OCI-M2 (cell line): ENCODE measurements at regions not wholly inside any gene's neighbourhood (a gene's known extent, or its start where the extent isn't known, plus 50 kb on each side); places are given as distances from the start of the nearest gene placed in this dataset.

ENCODE experiments used
- DNase-seq: peaks from one replicate; lab custom pipeline; 2025; ENCODE audit not compliant: unreplicated experiment; lab: John Stamatoyannopoulos, UW

DNA sequence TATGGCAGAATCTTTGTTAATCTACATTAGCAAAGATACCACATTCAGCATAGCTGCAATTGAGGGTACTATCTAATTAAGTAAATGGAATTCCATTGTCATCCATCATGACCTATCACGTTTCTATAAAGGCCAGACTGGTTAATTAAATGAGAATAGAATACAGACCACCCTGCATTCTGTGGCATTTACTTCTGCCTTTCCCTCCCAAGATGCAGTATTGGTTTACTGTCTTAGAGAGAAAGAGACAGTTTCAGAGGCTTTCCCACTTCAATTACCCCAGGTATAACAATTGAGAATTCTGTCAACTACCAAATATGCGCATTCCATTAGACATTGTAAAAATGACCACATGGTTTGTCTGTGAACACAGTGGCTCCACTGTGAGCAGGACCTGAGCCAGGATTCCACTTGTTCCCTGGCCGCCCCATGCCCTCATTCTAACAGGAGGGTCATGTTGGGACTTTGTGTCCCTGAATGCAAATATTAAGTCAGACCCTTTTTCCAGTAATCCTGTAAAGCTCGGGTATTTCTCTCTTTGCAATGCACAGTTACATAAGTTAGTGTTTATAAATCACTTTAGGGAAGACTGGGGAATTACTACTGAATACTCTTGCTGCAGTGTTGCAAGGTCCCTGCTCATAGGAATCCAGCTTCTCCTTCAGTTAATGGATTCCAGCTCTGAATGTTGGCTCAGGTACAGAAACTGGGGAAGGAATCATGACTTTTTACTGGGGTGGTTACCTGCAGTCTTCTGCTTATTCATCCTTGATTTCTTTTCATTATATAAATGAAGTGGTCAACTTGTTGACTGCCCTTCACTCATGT is 261.0 kb downstream of the PDGFC start:
- no peak for DNase-seq

DNA sequence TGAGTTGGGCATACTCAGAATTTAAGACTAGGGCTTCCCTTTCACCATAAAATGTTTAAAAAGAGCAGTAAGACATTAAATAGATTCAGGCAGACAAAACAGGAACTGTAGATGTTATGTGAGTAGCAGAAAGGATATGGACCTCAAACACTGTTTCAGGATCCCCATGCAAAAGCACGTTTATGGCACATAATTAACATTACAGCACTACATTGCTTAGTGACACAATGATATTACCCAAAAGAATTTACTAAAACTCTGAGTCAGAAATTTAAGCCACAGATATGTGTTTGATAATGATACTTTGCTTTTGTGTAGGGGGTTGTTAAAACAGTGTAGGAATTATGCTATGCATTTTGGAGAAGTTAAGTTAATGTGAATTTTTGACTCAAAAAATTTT is 266.3 kb downstream of the PDGFC start:
- DNase-seq, result no peak

DNA sequence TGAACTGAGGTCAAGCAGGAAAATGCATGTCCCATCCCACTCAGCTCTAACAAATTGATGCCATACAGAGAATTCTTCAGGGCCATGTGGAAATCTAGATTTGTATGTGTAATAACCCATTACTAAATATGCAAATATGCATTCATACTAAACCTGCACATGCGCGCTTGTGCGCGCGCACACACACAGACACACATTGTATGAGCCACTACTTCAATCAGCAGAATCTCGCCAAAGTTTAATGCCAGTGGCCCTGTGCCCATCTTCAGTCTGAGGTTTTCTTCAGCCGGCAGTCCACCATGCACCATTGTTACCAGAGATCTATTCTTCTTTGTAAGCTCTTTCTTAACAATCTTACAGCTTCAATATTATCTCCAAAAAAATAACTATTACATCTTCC is 276.4 kb downstream of the PDGFC start:
- no peak for DNase-seq

DNA sequence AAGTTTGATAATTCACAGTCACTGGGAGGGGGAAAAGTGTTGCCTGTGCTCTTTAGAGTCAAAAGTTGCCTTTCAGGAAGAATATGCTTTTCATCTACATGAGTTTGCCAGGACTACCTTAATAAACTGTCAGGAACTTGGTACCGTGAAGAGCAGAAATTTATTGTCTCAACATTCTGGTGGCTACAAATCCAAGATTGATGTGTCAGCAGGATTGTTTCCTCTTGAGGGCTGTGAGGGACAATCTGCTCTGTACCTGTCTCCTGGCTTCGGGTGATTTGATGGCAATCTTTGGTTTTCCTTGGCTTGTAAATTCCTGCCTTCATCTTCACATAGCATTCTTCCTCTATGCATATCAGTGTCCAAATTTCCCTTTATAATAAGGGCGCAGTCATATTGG is 277.2 kb downstream of the PDGFC start:
- DNase-seq, result no peak

DNA sequence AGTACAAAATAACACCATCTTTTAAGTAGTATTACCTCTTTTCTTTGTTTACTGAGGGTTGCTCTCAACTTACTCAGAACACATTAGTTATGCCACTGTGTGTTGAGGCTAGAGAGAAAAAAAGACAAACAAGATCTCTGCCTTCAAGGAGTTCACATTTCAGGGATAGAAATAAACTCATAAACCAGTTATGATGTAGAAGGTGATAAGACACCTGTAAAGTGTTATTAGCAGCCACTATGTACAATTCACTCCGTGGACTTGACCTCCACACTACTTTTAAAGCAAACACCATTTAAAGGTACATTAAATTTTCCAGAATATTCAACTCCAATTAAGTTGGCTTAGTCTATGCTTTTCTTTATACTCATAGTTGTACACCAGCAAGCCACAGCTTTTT is 278.0 kb downstream of the PDGFC start:
- DNase-seq, result no peak

DNA sequence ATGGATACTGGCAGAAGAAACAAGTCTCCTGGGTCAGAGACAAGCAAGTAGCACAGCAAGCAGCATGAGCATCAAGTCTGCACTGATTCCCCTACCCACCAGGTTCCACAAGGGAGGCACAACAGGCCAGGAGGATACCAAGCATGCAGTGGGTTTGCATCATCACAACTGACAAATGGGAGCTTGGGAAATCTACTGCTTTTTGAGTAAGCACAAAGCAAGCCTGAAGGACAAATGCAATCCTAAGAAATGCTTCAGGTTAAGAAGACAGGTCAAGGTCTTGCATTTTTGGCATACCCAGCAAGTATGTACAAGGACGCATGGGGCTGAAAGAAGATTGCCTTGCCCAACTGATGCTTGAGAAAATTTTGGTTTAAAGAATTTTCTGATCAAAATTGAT is 279.6 kb downstream of the PDGFC start:
- no peak for DNase-seq

DNA sequence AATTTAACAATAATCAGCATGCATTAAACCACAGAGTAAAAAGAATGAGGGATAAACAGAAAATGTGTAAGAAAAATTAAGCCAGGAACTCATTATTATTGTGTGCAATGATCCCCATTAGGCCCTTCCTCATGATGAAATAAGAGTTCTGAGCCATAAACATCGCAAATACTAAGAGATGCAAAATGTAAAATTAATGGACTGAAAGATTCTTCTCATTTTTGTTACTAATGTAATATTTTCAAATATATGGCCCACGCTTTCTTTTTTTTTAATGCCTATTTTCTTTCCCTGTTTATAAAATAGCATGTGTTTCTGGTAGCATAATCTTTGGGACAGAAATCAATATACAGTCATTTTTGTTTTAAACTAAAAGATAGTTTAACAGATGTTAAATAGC is 281.0 kb downstream of the PDGFC start:
- no peak for DNase-seq

DNA sequence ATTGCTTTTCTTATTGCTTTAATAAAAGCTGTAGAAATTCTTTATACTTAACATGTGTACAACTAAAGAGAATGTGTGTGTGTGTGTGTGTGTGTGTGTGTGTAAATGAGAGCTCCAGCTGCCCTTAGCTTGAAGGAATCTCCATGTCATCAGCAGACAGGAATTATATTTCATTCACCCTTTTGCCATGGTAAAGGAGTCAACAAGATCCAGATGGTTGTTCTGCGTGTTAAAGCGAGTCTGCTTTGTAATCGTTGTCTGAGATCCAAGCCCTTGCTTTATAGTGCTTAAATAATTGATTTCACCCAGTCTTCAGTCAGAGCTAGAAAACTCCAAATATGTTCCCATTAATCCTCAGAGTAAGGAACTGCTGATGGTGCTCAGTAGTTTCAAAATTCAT is 285.5 kb downstream of the PDGFC start:
- no peak for DNase-seq

DNA sequence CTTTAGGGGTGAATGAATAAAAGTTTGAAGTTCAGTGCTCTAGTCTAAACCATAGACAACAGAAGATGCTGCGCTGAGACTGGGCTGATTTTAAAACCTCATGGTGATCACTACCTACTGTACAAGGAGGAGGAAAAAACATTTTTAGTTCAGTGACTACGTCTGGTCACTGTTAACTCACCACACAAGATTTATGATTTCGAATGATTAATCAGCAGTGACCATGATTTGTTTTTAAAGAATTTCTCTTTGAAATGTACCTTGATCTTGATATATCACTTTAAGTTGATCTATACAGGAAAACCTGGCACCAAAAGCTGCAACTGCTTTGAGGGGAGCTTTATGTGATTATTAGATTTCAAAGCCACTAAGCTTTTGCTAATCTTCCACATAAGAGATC is 286.3 kb downstream of the PDGFC start:
- DNase-seq, result no peak

DNA sequence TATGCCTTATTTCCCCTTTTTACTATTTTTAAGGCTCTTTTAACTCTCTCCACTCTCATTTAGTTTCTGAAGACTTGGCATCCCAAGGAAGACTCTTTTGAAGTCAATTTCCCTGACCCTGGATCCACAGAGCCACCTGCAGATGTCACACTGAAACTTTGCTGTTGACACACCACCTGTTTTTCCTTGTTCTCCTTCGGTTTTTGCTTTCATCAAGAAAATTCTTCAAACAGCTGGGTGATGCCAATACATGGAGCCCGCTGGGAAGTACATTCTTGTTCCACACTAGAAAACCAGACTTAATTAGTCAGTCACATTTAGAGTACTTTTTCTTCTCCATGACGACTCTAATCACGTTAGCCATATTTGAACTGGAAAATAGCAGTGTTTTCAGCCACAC is 293.9 kb downstream of the PDGFC start:
- DNase-seq, result no peak

DNA sequence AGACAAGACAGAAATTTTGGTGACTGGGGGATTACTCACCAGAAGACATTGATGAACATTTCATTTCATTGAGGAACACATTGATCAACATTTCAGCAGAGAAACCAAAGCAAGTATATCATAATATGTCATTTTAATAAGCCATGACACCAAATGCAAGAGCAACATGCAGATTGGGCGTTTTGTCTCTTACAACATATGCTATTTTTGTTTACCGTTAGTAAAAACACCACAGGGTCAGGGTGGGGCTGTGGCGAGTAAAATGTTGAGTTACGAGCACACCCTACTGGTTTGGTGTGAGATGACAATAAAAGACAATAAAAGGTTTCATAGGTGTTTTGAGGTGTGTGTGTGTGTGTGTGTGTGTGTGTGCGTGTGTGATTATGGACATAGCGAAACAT is 294.5 kb downstream of the PDGFC start:
- no peak for DNase-seq

DNA sequence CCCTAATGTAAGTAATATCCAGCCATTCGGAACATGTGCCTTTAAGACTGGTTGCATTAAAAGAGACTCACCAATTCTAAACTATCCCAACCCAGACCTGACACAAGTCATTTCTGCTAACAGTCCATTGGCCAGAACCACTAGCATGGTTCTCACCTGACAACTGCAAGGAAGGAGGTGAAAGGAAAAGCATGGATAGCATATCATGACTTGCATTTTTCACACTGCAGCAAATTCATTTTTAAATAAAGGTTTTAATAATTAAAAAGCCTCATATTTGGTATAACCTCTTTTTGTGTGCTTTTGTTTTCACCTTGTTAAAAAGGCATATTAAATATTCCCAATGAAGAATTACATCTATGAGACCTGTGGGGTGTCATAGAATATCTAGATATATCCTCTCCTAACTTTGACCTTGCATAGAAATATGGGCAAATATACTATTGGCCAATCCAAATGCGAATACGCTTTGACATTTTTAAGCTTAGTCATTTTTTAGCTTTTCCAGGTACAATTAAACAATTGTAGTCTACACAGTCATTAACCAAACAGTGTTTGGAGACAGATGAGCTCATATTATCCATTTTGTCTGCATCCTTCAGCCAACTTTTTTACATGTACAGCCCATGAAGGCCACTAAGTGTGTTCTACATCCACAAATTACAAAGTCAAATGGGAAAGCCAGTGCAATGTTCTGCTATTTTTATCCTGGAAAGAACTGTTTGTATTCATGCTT is 295.3 kb downstream of the PDGFC start:
- DNase-seq, result no peak

DNA sequence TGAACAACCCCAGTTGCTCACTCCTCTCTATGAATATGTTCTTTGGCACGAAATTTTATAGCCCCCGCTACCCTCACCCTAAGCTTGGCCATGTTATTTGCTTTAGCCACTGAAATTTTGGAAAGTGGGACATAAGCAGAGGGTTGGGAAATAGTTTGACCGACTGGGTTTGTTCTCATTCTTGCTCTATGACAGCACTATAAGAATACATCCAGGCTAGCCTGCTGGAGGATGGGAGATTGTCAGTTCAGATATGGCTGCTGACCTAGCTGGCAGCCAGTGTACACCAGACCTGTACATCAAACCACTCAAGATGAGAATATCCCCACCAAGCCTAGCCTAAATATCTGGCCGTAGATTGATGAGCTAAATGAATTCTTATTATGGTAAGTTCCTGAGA is 298.1 kb downstream of the PDGFC start:
- no peak for DNase-seq

DNA sequence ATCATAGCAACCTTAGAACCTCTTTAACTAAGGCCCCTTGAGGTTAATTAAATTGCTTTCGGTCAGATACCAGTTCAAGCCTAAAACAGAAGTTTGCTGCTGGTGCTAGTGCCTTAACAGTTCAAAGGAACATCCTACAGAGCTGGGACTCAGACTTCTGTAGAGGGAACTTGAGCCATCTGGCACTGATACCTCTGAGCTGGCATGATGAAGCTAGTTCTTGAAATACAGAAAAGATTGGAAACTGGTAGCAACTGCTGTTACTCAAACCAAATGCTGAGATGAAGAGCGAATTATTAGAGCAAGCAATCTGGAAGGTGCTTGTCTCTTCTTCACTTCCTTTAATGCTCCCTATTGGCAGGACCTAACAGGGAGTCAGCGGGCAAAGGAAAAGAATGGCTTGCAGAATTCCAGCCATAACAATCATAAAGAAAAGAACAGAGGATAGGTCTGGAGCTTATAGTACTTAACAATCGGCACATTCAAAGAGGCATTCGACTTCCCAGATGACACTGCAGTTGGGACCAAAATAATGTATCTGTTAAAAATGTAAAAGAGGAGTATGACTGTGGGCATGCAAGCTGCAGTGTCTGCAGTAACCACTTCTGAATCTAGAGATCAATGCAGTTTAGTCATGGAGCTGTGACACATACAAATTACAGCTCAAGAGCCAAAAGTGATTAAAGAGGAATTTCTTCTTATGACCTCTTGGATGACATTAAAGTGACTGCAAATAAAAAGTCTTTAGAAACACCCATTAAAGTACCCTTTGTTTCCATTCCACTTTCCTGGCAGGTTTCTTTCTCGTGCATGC is 298.9 kb downstream of the PDGFC start:
- DNase-seq, result no peak

DNA sequence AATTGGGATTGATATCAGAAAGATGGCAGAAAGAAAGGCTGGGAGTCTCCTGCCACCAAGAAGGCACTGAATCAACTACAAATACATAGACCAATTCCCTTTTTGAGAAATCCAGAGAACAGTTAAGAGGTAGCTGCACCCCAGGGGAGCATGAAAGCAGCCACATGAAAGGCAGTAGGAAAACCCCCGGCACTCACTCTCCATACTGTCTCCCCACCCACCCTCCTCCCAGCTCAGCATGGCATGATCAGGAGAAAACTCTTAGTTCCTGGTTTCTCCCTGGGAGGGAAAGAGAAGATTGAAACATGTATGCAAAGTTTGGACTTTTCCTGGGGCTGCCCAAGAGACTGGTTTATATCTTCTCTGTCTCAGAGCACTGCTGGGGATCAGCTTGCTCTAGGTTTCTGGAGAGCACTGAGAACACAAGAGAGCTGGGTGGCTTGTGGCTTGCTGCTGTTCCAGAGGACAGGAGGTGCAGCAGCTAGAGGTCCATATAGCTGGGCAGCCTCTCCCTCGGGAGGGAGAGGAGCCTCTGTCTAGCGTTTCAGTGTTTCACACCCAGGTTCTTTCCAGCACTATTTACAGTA is 305.7 kb downstream of the PDGFC start:
- DNase-seq, result no peak

DNA sequence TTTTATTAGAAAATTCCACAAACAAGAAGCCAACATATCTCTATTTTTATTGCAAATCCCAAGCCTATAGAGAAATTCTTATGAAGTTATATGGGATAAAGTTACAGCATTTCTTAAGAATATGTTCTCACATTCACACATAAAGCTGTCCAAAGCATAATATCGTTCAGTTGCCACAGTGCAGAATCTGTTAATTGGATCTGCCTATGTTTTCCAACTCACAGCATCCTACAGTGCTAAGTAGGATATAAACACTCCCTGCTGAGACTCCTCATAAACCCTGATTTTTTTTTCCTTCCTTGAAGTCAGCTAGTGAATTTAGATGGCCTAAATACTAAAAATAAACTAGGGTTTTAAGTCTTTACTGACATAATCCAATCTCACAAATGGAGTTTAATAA is 307.9 kb downstream of the PDGFC start:
- no peak for DNase-seq

DNA sequence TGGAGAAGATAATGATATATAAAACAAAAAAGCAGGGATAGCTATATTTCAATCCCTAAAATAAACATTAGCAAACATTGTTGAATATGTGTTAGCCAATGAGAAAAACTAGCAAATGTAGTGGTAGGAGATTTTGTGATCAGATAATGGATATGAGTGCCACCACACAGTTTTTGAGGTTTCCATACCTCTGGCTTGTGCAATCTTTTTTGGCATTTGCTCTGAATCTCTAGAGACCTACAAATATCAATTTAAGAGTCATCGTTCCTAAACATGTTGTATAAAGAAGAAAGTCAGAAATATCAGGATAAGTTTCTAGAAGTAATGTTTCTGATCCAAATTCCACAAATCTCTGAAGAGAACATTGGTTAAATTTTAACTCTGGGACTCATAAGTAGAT is 308.7 kb downstream of the PDGFC start:
- DNase-seq, result no peak

DNA sequence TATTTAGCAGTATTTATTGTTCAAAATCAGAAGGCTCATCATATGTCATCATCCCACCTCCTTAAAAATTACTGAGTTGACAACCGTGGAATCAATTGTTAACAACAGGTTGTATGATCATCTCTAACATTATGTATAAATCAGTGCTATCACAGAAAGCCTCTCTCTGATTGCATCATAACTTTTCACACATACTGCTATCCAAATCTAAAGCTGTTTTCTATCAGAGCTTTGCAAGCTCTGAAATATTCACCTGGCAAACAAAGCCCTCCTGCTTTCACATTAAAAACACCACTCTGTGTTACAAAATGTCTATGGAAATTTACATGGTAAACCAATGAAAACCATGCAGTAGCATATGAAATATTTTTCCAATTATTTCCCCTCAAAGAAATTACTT is 310.0 kb downstream of the PDGFC start:
- no peak for DNase-seq

DNA sequence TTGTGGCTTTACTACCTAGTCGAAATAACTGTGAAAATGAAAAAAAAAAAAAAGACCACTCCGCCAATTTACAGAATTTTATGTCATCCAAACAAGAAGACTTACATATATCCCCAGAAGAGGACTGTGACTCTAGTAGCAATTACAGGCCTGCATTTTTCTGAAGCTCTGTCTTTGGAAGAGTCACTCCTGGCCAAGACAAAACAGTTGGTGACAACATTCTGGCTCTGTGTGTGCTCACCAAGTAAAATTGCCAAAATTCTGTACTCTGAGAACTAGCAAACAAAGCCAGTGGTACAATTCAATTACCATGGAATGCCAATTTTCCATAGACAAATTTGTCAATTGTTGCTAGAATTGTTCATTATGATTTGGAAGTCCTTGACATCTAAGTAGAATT is 311.1 kb downstream of the PDGFC start:
- no peak for DNase-seq

DNA sequence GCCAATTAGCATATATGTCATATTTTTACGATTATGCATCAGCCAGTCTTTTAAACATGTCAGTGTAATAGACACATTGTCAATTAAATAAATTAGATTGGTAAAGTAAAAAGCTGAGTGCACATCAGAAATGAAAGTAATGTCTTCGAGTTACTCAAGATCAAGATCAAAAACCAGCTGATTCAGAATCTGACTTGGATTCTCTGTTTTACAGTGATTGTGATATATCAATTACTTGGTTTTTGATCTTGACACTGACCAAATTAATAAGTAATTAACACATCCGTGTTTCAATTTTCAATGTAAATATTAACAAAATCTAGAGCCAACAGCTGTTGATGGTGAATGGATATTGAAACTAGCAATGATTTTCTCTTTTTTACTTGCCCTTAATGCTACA is 311.6 kb downstream of the PDGFC start:
- no peak for DNase-seq

DNA sequence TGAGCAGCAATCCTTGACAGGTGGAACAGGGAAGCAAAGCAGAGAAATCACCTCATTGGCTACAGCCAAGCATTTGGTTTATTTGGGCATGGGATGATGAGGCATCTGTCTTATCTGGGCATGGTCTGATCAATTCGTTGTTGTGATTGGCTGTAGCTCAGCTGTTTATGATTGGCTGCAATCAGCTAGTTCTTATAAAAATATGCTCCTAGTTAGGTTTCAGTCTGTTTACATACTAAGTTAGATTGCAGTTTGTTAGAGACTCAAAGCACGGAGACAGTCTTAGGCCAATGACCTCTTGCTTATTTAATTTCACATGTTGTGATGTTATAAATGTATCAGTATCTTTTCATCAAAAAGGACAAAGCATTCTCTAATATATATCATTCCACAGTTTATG is 312.0 kb downstream of the PDGFC start:
- no peak for DNase-seq

DNA sequence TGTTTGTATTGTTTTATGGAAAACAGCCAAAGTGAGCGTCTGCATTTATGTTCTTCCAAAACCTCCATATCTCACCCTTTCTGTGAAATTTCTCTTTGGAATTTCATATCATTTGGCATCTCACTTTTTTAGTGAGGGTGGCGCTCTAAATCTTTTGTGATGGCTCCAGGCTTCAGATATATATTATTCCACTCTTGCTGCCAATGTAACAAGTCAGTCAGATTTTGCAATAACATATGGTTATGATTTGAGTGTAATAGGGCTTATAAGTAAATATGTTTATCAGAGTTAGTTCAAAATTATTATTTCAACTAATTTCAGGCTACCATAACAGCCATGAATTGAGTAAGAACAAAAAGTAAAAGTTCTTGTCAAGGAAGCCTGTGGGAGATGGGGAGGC is 314.7 kb downstream of the PDGFC start:
- no peak for DNase-seq
